ENCODE measurements at regions not wholly inside any gene's neighbourhood (a gene's known extent, or its start where the extent isn't known, plus 50 kb on each side); places are given as distances from the start of the nearest gene placed in this dataset.

DNA sequence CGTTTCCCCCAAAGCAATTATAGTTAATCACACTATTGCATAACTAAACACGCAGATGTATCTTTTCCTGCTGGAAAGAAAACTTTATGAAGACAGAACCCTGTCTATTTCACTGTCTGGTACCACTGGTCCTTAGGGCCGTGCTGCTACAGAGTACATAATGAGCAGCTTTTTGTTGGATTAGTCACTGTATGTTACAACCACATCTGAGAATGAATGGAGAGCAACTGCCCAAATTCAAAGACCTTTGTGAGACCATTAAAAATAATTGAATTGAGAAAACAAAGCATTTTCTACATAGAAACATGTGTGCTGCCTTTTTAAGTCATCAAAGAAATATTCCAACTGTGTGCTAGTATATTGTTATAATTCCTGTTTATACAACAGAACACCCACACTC is 111.3 kb upstream of the SORCS1 start:
- DNase-seq, result peak; percentile 3

DNA sequence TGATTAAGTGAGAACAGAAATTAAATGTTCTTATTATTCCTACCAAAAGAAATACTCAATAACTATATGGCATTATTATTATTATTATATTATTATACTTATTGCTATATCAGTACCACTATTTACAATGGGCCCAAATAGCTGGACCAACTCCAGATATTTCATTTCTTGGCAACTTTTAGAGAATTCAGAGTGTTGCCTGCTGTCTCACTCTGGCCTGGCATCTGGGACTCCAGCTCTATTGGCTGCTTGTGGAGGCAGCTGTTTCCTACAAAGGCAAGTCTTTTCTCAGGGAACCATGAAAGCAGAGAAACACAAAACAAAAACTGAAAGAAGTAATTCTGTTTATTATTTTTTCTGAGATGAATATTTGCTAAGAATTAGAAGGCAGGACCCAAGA is 105.1 kb upstream of the SORCS1 start:
- DNase-seq, result no peak

- no peak for DNase-seq
Measured at GRCh38 chr10:107264742-107265141, 100.2 kb upstream of the SORCS1 start.

DNA sequence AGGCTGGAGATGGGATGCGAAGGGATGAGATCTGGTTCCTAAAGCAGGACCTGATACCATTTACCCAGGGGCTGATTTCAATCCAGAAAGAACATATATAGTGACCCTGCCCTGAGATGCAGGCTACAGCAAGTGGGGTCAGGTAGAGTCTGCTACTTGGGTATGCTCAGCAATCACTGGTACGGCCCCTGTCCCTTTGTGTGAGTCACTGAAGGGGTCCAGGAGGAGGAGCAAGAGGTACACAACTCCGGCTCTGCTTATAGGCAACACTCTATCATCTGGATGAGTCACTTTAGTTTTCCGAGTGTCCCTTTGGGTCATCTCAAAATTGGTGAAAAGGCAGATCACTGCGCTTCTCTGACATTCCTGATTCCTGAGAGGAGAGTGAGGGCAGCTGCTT is 79.6 kb upstream of the SORCS1 start:
- no peak for DNase-seq

DNA sequence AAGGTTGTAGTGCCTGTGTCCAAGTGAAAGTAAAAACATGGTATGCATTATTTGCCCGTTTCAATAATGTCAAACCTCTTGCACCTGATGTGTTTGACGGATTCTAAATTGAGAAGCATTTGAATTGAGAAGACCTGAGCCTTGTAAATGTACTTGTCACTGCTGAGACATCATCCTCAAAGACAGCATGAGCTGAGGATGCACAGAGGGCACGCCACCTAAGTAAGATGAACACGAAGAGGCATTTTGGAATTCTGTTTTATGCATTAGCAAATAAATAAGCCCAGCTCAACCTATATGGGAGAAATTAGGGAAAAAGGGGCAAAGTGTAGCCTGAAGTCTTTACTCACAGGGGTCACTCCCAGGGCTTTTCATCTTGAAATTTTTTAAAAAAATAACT is 73.8 kb upstream of the SORCS1 start:
- no peak for DNase-seq

- no peak for DNase-seq
Measured at GRCh38 chr10:107232013-107232412, 67.5 kb upstream of the SORCS1 start.

GRCh38 chr10:107230887-107231286 is 66.4 kb upstream of the SORCS1 start:
- DNase-seq, result no peak

DNA sequence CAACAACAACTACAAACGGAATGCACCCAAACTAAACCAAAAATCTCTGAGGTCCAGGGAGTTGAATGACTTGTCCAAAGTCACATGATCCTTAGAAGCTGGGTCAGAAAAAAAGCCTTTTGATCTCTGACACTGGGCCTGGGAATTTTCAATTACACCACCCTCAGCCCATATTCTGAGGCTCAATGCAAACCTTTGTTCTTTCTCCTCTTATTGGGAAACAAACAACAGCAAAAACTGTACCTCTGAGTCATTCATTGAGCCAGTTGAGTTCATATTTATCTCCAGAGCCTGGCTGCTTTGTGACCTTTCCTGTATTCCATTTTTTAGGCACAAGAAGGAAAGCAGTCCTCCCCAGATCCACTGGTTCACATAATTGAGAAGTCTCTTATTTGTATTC is 51.2 kb upstream of the SORCS1 start:
- DNase-seq, result no peak
